A549 (cell line): ENCODE measurements at regions not wholly inside any gene's neighbourhood (a gene's known extent, or its start where the extent isn't known, plus 50 kb on each side); places are given as distances from the start of the nearest gene placed in this dataset.

Experiments used
- ATAC-seq, 2 experiments: fragments of 200-7000 bp in 1 of 2; fragments of >200 bp in 1 of 2; cut with Nextera tagmentation in 1 of 2; cut with Tn5 transposase in 1 of 2; 3 replicates each; pipeline versions ENCODE4 v1.8.0 to v1.9.1; 2018 to 2020; ENCODE audit warnings: mild to moderate bottlenecking in 1 of 2, moderate library complexity in 1 of 2
- CTCF ChIA-PET: fragments of 300-600 bp; sonication (Branson Sonifier 250); formaldehyde crosslinking; extraction: SDS; loops from one replicate; lab custom pipeline; 2021; ENCODE audit warnings: antibody characterized with exemption, inconsistent platforms; lab: Yijun Ruan, JAX
- POLR2A ChIA-PET: fragments of 350-600 bp; formaldehyde crosslinking; extraction: SDS; loops from one replicate; lab custom pipeline; 2021; ENCODE audit warnings: antibody characterized with exemption, inconsistent platforms; lab: Yijun Ruan, JAX
- DNase-seq, 2 experiments: peaks; one replicate each; pipeline versions ENCODE4 v3.0.0 to v3.0.0-alpha.2; 2011 to 2016; ENCODE audit warnings: low read depth in 1 of 2, low spot score in 1 of 2
- FAIRE-seq: peaks from 2 replicates; lab custom pipeline; 2011; peaks lifted over from hg19 to GRCh38; lab: Jason Lieb, UNC
- H3K27ac ChIP-seq, 2 experiments: fragments of >200 bp; sonication (Bioruptor Twin); formaldehyde crosslinking; 3 replicates each; pipeline ENCODE4 v1.5.1; 2016 to 2017
- H3K4me1 ChIP-seq: fragments of >200 bp; sonication (Bioruptor Twin); formaldehyde crosslinking; 3 replicates; pipeline ENCODE4 v1.6.1; 2016
- H3K4me2 ChIP-seq: fragments of >200 bp; sonication (Bioruptor Twin); formaldehyde crosslinking; 3 replicates; pipeline ENCODE4 v1.6.1; 2016
- H3K4me3 ChIP-seq: fragments of >200 bp; sonication (Bioruptor Twin); formaldehyde crosslinking; 3 replicates; pipeline ENCODE4 v1.5.1; 2016
- H3K9me3 ChIP-seq: fragments of >200 bp; sonication (Bioruptor Twin); formaldehyde crosslinking; 3 replicates; pipeline ENCODE4 v1.6.1; 2016
- ATOH8 ChIP-seq: fragments of 250-450 bp; sonication (Bioruptor Pico); IDR thresholded peaks from 2 replicates; pipeline ENCODE4 v1.5.0; 2020; ENCODE audit warnings: low read depth, mild to moderate bottlenecking, moderate library complexity
- BCL3 ChIP-seq: fragments of >200 bp; sonication (Bioruptor Twin); formaldehyde crosslinking; IDR thresholded peaks from 3 replicates; pipeline ENCODE4 v1.6.1; 2016
- BHLHE40 ChIP-seq: IDR thresholded peaks from 2 replicates; pipeline ENCODE4 v1.6.1; 2012; ENCODE audit warnings: low read depth, low read length, inconsistent platforms
- CHD2 ChIP-seq: fragments of 150-350 bp; IDR thresholded peaks from 2 replicates; pipeline ENCODE4 v1.6.1; 2014; ENCODE audit warnings: low read length; ENCODE audit not compliant: partially characterized antibody
- EHF ChIP-seq: fragments of 250-450 bp; sonication (Bioruptor Pico); IDR thresholded peaks from 2 replicates; pipeline ENCODE4 v1.5.0; 2020; ENCODE audit warnings: mild to moderate bottlenecking
- ESRRA ChIP-seq: fragments of 150-350 bp; IDR thresholded peaks from 2 replicates; pipeline ENCODE4 v1.6.1; 2014; ENCODE audit warnings: mild to moderate bottlenecking, low read length, borderline replicate concordance
- FOSL2 ChIP-seq, 2 experiments: fragments of 450-650 bp in 1 of 2; fragments of >200 bp in 1 of 2; sonication (Bioruptor Twin) in 1 of 2; formaldehyde crosslinking; IDR thresholded peaks; 2 replicates each; pipeline versions ENCODE4 v1.5.0 to v1.6.1; 2016 to 2020; ENCODE audit warnings: mild to moderate bottlenecking in 1 of 2, moderate library complexity in 1 of 2
- GATA3 ChIP-seq: IDR thresholded peaks from 2 replicates; pipeline ENCODE4 v1.6.1; 2012; ENCODE audit warnings: borderline replicate concordance
- HES2 ChIP-seq: fragments of >200 bp; sonication (Bioruptor Twin); formaldehyde crosslinking; IDR thresholded peaks from 2 replicates; pipeline ENCODE4 v1.6.1; 2016
- HEYL ChIP-seq: fragments of 250-450 bp; sonication (Bioruptor Pico); IDR thresholded peaks from 2 replicates; pipeline ENCODE4 v1.8.0; 2021; ENCODE audit warnings: mild to moderate bottlenecking, moderate library complexity
- HMGXB4 ChIP-seq: fragments of 250-450 bp; sonication (Bioruptor Pico); IDR thresholded peaks from 2 replicates; pipeline ENCODE4 v1.5.0; 2021; ENCODE audit warnings: mild to moderate bottlenecking, moderate library complexity, borderline replicate concordance
- JUNB ChIP-seq: fragments of >200 bp; sonication (Bioruptor Twin); formaldehyde crosslinking; IDR thresholded peaks from 2 replicates; pipeline ENCODE4 v1.6.1; 2016
- KDM1A ChIP-seq: fragments of 200-600 bp; sonication (generic); IDR thresholded peaks from 2 replicates; pipeline ENCODE4 v1.6.1; 2016; ENCODE audit warnings: low read depth, mild to moderate bottlenecking
- MAX ChIP-seq: IDR thresholded peaks from 2 replicates; pipeline ENCODE4 v1.6.1; 2012
- NFE2L2 ChIP-seq: fragments of 150-350 bp; conservative IDR thresholded peaks from 2 replicates; pipeline ENCODE4 v1.6.1; 2014; ENCODE audit warnings: low read length
- PBX3 ChIP-seq: IDR thresholded peaks from 2 replicates; pipeline ENCODE4 v1.6.1; 2012
- PHF8 ChIP-seq: fragments of 200-600 bp; sonication (generic); IDR thresholded peaks from 2 replicates; pipeline ENCODE4 v1.6.1; 2016; ENCODE audit warnings: low read depth, mild to moderate bottlenecking, antibody characterized with exemption, moderate library complexity, borderline replicate concordance
- POLR2AphosphoS2 ChIP-seq: conservative IDR thresholded peaks from 2 replicates; pipeline ENCODE4 v1.6.1; 2012; ENCODE audit warnings: low read length, improper control_type of control experiment, inconsistent platforms
- RAD21 ChIP-seq, 2 experiments: fragments of >200 bp in 1 of 2; sonication (Bioruptor Twin) in 1 of 2; formaldehyde crosslinking in 1 of 2; IDR thresholded peaks in 1 of 2; conservative IDR thresholded peaks in 1 of 2; 2 replicates in 1 of 2; 3 replicates in 1 of 2; pipeline ENCODE4 v1.6.1; 2012 to 2018; ENCODE audit warnings: inconsistent platforms in 1 of 2
- RARB ChIP-seq: fragments of 250-450 bp; sonication (Bioruptor Pico); IDR thresholded peaks from 2 replicates; pipeline ENCODE4 v1.8.0; 2021; ENCODE audit warnings: mild to moderate bottlenecking, moderate library complexity
- RNF2 ChIP-seq: fragments of 200-600 bp; sonication (generic); IDR thresholded peaks from 2 replicates; pipeline ENCODE4 v1.6.1; 2016; ENCODE audit warnings: low read depth, mild to moderate bottlenecking, antibody characterized with exemption, moderate library complexity, borderline replicate concordance
- USF2 ChIP-seq: fragments of 450-650 bp; IDR thresholded peaks from 2 replicates; pipeline ENCODE4 v1.6.1; 2014; ENCODE audit warnings: antibody characterized with exemption
- ZSCAN20 ChIP-seq: fragments of 250-450 bp; sonication (Bioruptor Pico); IDR thresholded peaks from 2 replicates; pipeline ENCODE4 v1.8.0; 2022; ENCODE audit warnings: mild to moderate bottlenecking, moderate library complexity
- WGBS: methylation state at CpG from one replicate; pipeline ENCODE4 v1.1.6; 2017; ENCODE audit errors: missing lambda C conversion rate; 5-methylcytosine and 5-hydroxymethylcytosine counted together

- Histone ChIP-seq H3K9me3 (peaks cover 6% of the 10 kb centered on the region; the same call in 1 of the 3 replicates), H3K27ac (no peak overlapping the region), H3K4me3 (no peak overlapping the region), H3K4me2 (no peak overlapping the region), H3K4me1 (no peaks in the 10 kb centered on the region)
- DNase-seq (no peak), ATAC-seq (no peak), FAIRE-seq (no peak)
- ChIA-PET CTCF (no interaction called here), POLR2A (no interaction called here)
- TF ChIP-seq HES2 (no peak), ESRRA (no peak), NFE2L2 (no peak), JUNB (no peak), USF2 (no peak), HMGXB4 (CRISPR knock-in tag) (no peak), EHF (CRISPR knock-in tag) (no peak), HEYL (CRISPR knock-in tag) (no peak), GATA3 (no peak), PBX3 (no peak), CHD2 (no peak), RNF2 (no peak)
These were observed 70.0 kb downstream of the TBR1 start for GRCh38 chr2:161486111-161486510.

- DNase-seq (no peak), ATAC-seq (no peak), FAIRE-seq (no peak)
- TF ChIP-seq KDM1A (no peak), HMGXB4 (CRISPR knock-in tag) (no peak)
- no peaks in the 10 kb centered on the region for H3K4me1 ChIP-seq
- ChIA-PET CTCF (interaction anchor here (0.6 to 0.9 kb wide), 2 partner anchors 11 to 663 kb away, joined by 3 read pairs; no protein-coding TSS in a partner anchor), POLR2A (no interaction called here)
- no peak overlapping the region for H3K4me3 ChIP-seq
- no peaks in the 10 kb centered on the region for H3K9me3 ChIP-seq
- no peak overlapping the region for H3K4me2 ChIP-seq
- 21% methylated on average over 3 of the region's 3 CpGs for WGBS
- no peak overlapping the region for H3K27ac ChIP-seq
These were observed 72.1 kb downstream of the TBR1 start for GRCh38 chr2:161488131-161488699.

- POLR2A ChIA-PET, result no interaction called here
- FAIRE-seq, result no peak
- 0% methylated on average over 1 of the region's 1 CpG for WGBS
- no peak for TF ChIP-seq RAD21 (conservative IDR thresholded peaks at IDR 0.05 in 1 of 2, IDR thresholded peaks at IDR 0.05 in 1 of 2)
- TF ChIP-seq BHLHE40, result no peak
- no peak for TF ChIP-seq MAX
- no peak for TF ChIP-seq ZSCAN20
- TF ChIP-seq ATOH8 (CRISPR knock-in tag), result no peak
- no peak for TF ChIP-seq POLR2AphosphoS2
- no peak for TF ChIP-seq ESRRA
- no peak for TF ChIP-seq RNF2
- TF ChIP-seq BCL3, result no peak
- no peak for TF ChIP-seq RARB (CRISPR knock-in tag)
- TF ChIP-seq HES2, result no peak
- TF ChIP-seq PHF8, result no peak
- no peak for TF ChIP-seq FOSL2 (IDR thresholded peaks at IDR 0.05)
- no peak for TF ChIP-seq FOSL2 (CRISPR knock-in tag; IDR thresholded peaks at IDR 0.05)
These were observed 72.8 kb downstream of the TBR1 start for GRCh38 chr2:161488879-161489278.

More at GRCh38 chr2:161488879-161489278, 72.8 kb downstream of the TBR1 start:
- no peak overlapping the region for H3K27ac ChIP-seq
- H3K4me2 ChIP-seq, result no peak overlapping the region
- ATAC-seq (no peak), DNase-seq (no peak)
- H3K4me1 ChIP-seq, result no peaks in the 10 kb centered on the region
- CTCF ChIA-PET, result interaction anchor here (0.6 to 0.9 kb wide), 2 partner anchors 10 to 663 kb away, joined by 3 read pairs; no protein-coding TSS in a partner anchor
- no peaks in the 10 kb centered on the region for H3K9me3 ChIP-seq
- H3K4me3 ChIP-seq, result no peak overlapping the region
